ENCODE measurements at regions not wholly inside any gene's neighbourhood (a gene's known extent, or its start where the extent isn't known, plus 50 kb on each side); places are given as distances from the start of the nearest gene placed in this dataset.

- TF ChIP-seq, protein P1, sequence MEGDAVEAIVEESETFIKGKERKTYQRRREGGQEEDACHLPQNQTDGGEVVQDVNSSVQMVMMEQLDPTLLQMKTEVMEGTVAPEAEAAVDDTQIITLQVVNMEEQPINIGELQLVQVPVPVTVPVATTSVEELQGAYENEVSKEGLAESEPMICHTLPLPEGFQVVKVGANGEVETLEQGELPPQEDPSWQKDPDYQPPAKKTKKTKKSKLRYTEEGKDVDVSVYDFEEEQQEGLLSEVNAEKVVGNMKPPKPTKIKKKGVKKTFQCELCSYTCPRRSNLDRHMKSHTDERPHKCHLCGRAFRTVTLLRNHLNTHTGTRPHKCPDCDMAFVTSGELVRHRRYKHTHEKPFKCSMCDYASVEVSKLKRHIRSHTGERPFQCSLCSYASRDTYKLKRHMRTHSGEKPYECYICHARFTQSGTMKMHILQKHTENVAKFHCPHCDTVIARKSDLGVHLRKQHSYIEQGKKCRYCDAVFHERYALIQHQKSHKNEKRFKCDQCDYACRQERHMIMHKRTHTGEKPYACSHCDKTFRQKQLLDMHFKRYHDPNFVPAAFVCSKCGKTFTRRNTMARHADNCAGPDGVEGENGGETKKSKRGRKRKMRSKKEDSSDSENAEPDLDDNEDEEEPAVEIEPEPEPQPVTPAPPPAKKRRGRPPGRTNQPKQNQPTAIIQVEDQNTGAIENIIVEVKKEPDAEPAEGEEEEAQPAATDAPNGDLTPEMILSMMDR (IDR thresholded peaks at IDR 0.05): no peak
- Histone ChIP-seq H3K36me3 (no peaks in the 10 kb centered on the region), H3K27ac (no peak overlapping the region), H3K9me3 (no peaks in the 10 kb centered on the region), H3K4me1 (no peaks in the 10 kb centered on the region), H3K4me3 (no peak overlapping the region), H3K27me3 (no peaks in the 10 kb centered on the region)
- DNase-seq (ENCODE audit: low spot score): no peak
Observed at GRCh38 chr17:33902901-33903449, 352.1 kb upstream of the CCL2 start.

DNA sequence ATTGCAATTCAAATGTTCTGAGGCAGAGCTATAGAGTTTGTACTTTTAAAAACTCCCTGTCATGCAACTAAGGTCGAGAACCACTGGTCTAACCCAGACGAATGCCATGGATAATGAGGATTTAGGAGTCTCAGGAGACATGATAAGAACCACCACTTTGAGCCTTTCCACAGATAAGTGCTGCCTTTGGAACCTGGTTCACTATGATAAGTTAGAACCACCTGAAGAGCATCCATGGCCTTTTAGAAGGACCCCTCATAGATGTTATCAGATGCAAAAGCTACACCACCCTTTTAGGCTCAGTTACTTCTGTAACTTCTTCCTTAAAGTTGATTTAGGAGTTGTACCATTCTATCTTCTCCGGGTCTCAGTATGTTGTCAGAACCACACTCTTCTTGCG is 350.6 kb upstream of the CCL2 start:
- Histone ChIP-seq H3K27me3 (no peaks in the 10 kb centered on the region), H3K27ac (no peak overlapping the region), H3K36me3 (no peaks in the 10 kb centered on the region), H3K4me3 (no peak overlapping the region), H3K4me1 (no peaks in the 10 kb centered on the region), H3K9me3 (no peaks in the 10 kb centered on the region)
- no peak for DNase-seq (ENCODE audit: low spot score)
- TF ChIP-seq, protein P1 (IDR thresholded peaks at IDR 0.05): no peak

- Histone ChIP-seq H3K27me3 (no peaks in the 10 kb centered on the region), H3K4me3 (no peak overlapping the region), H3K4me1 (no peaks in the 10 kb centered on the region), H3K9me3 (no peaks in the 10 kb centered on the region), H3K27ac (no peak overlapping the region), H3K36me3 (no peaks in the 10 kb centered on the region)
- no peak for DNase-seq (ENCODE audit: low spot score)
- TF ChIP-seq, protein P1 (IDR thresholded peaks at IDR 0.05): no peak
Observed at GRCh38 chr17:33905338-33905800, 349.7 kb upstream of the CCL2 start.

DNA sequence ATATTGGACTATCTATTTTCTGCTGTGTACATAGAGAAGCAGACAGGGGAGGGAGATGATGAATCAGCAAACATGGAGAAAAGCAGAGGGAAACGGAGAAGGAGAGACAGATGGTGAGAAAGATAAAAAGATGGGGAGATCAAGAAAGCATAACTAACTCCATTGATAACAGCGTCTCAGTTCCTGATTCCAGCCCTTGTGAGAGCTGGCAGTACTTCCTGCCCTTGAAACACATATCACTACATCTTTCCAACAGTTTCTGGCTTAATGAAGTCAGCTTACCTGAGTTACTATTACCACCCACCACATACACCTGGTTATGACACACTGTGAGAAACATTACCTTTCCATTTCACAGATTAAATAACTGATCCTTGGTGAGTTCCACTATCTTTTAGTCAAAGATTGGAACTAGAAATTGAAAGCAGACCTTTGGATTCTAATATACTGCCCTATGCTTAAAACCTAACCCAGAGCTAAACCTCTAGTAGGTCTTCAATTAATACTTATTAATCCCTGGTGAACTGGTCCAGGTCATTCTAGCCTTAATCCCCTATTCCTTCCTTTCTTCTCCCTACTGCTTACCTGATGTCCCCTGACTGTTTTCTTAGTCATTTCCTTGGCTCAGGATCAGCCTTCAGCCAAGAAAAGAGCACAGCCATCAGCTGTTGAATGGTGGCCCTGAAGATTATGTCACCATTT is 346.6 kb upstream of the CCL2 start:
- TF ChIP-seq, protein P1 (IDR thresholded peaks at IDR 0.05): no peak
- Histone ChIP-seq H3K27ac (no peak overlapping the region), H3K4me1 (no peaks in the 10 kb centered on the region), H3K4me3 (no peak overlapping the region), H3K9me3 (no peaks in the 10 kb centered on the region), H3K27me3 (no peaks in the 10 kb centered on the region), H3K36me3 (no peaks in the 10 kb centered on the region)
- DNase-seq (ENCODE audit: low spot score): no peak

GRCh38 chr17:33910200-33910857 is 344.8 kb upstream of the CCL2 start:
- TF ChIP-seq, protein P1 (IDR thresholded peaks at IDR 0.05): no peak
- Histone ChIP-seq H3K4me3 (no peak overlapping the region), H3K4me1 (no peaks in the 10 kb centered on the region), H3K36me3 (no peaks in the 10 kb centered on the region), H3K27ac (no peak overlapping the region), H3K27me3 (no peaks in the 10 kb centered on the region), H3K9me3 (no peaks in the 10 kb centered on the region)
- no peak for DNase-seq (ENCODE audit: low spot score)
